ENCODE measurements at regions not wholly inside any gene's neighbourhood (a gene's known extent, or its start where the extent isn't known, plus 50 kb on each side); places are given as distances from the start of the nearest gene placed in this dataset.

DNA sequence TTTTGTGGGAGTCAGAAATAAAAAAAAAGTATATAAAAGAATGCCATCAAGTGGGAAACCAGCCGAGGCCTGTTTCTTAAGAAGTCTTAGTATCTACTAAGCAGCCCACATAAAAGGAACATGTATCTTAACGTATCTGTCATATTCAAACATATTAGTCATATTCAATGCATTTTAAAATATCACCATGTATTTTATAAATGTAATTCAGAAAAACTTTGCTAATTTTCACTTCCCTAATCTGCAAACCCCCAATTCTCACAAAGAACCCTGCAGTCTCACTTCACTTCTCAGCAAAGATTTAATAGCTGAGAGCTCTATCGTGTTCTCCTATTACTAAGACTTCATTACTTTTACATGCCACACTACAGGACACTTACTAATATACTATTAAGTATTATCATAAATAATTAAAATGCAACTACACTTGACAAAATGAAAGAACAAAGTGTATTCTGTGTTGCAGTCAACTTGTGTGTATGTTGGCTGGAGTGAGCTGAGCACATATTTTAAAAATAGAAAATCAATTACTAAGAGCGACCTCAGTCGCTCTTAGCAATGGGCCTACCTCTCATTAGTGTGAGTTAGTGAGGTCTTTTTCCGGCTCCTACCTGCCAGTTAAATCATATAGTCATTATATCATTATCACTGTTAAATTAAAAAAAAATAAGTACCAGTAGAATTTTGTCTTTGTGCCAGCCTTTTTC lies 484.3 kb downstream of the LMO4 start (continued):
- TF ChIP-seq SRF (IDR thresholded peaks at IDR 0.05; ENCODE audit: low read depth in 2 of 2, low read length in 2 of 2): no peak
- TF ChIP-seq POLR2AphosphoS5 (IDR thresholded peaks at IDR 0.05; ENCODE audit: low read length): no peak
- TF ChIP-seq ZBTB11 (CRISPR knock-in tag; IDR thresholded peaks at IDR 0.05): no peak
- TF ChIP-seq, protein P1, sequence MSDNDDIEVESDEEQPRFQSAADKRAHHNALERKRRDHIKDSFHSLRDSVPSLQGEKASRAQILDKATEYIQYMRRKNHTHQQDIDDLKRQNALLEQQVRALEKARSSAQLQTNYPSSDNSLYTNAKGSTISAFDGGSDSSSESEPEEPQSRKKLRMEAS (IDR thresholded peaks at IDR 0.05; ENCODE audit: low read depth, low read length): no peak
- TF ChIP-seq MEF2B (IDR thresholded peaks at IDR 0.05; ENCODE audit: partially characterized antibody, poor library complexity, severe bottlenecking): no peak
- TF ChIP-seq BMI1 (IDR thresholded peaks at IDR 0.05; ENCODE audit: borderline replicate concordance): no peak
- peak; percentile 90 for TF ChIP-seq SPI1 (IDR thresholded peaks at IDR 0.05; ENCODE audit: borderline replicate concordance, insufficient read depth, low read depth, low read length)
- TF ChIP-seq POLR2A (IDR thresholded peaks at IDR 0.05; ENCODE audit: low read depth, low read length): no peak
- TF ChIP-seq TCF3 (IDR thresholded peaks at IDR 0.05; ENCODE audit: borderline replicate concordance, insufficient read depth, low read depth, low read length): no peak
- TF ChIP-seq FOS (IDR thresholded peaks at IDR 0.05; ENCODE audit: borderline replicate concordance, extremely low read depth, insufficient read length): no peak
- no peak for TF ChIP-seq E2F4 (IDR thresholded peaks at IDR 0.05; ENCODE audit: low read depth, low read length)
- no peak for TF ChIP-seq JUND (IDR thresholded peaks at IDR 0.05; ENCODE audit: low read depth, low read length)
- TF ChIP-seq RELA (IDR thresholded peaks at IDR 0.05; ENCODE audit: borderline replicate concordance, partially characterized antibody): no peak
- TF ChIP-seq, protein P2, sequence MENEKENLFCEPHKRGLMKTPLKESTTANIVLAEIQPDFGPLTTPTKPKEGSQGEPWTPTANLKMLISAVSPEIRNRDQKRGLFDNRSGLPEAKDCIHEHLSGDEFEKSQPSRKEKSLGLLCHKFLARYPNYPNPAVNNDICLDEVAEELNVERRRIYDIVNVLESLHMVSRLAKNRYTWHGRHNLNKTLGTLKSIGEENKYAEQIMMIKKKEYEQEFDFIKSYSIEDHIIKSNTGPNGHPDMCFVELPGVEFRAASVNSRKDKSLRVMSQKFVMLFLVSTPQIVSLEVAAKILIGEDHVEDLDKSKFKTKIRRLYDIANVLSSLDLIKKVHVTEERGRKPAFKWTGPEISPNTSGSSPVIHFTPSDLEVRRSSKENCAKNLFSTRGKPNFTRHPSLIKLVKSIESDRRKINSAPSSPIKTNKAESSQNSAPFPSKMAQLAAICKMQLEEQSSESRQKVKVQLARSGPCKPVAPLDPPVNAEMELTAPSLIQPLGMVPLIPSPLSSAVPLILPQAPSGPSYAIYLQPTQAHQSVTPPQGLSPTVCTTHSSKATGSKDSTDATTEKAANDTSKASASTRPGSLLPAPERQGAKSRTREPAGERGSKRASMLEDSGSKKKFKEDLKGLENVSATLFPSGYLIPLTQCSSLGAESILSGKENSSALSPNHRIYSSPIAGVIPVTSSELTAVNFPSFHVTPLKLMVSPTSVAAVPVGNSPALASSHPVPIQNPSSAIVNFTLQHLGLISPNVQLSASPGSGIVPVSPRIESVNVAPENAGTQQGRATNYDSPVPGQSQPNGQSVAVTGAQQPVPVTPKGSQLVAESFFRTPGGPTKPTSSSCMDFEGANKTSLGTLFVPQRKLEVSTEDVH (IDR thresholded peaks at IDR 0.05; ENCODE audit: low read depth, partially characterized antibody): no peak
- no peak for TF ChIP-seq BHLHE40 (IDR thresholded peaks at IDR 0.05; ENCODE audit: borderline replicate concordance in 1 of 2, low read depth in 2 of 2, low read length in 1 of 2)
- TF ChIP-seq, protein P3, sequence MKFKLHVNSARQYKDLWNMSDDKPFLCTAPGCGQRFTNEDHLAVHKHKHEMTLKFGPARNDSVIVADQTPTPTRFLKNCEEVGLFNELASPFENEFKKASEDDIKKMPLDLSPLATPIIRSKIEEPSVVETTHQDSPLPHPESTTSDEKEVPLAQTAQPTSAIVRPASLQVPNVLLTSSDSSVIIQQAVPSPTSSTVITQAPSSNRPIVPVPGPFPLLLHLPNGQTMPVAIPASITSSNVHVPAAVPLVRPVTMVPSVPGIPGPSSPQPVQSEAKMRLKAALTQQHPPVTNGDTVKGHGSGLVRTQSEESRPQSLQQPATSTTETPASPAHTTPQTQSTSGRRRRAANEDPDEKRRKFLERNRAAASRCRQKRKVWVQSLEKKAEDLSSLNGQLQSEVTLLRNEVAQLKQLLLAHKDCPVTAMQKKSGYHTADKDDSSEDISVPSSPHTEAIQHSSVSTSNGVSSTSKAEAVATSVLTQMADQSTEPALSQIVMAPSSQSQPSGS (IDR thresholded peaks at IDR 0.05; ENCODE audit: low read length): peak; percentile 62
- no peak for TF ChIP-seq HDAC2 (IDR thresholded peaks at IDR 0.05)
- TF ChIP-seq HSF1 (IDR thresholded peaks at IDR 0.05; ENCODE audit: low read depth, low read length): no peak
- TF ChIP-seq CEBPB (IDR thresholded peaks at IDR 0.05; ENCODE audit: borderline replicate concordance in 1 of 2, low read depth in 2 of 2, low read length in 2 of 2): no peak

Data from GM12878 (cell line).